Kidney (tissue), 13 donors: ENCODE measurements at regions not wholly inside any gene's neighbourhood (a gene's known extent, or its start where the extent isn't known, plus 50 kb on each side); places are given as distances from the start of the nearest gene placed in this dataset.

Experiments
- DNase-seq, 5 donors: peaks; one replicate each; pipeline ENCODE4 v3.0.0-alpha.2; 2013 to 2020
- FAIRE-seq: peaks from 2 replicates; lab custom pipeline; 2012; peaks lifted over from hg19 to GRCh38; lab: Jason Lieb, UNC
- H3K27ac ChIP-seq, 2 donors: one replicate each; pipeline ENCODE4 v1.7.0; 2013; ENCODE audit warnings: low read depth in 2 of 2, low read length in 2 of 2, inconsistent platforms in 1 of 2
- H3K27me3 ChIP-seq: one replicate; pipeline ENCODE4 v1.7.1; 2013; ENCODE audit warnings: low read length, inconsistent platforms; ENCODE audit not compliant: control insufficient read depth, insufficient read depth
- H3K36me3 ChIP-seq, 3 donors: one replicate each; pipeline versions ENCODE4 v1.7.0 to v1.7.1; 2013; ENCODE audit warnings: low read length in 3 of 3, control low read depth in 1 of 3, inconsistent platforms in 1 of 3; ENCODE audit not compliant: insufficient read depth in 3 of 3, control insufficient read depth in 2 of 3
- H3K4me1 ChIP-seq, 3 donors: one replicate each; pipeline versions ENCODE4 v1.7.0 to v1.7.1; 2013; ENCODE audit warnings: low read length in 3 of 3, inconsistent platforms in 1 of 3, low read depth in 1 of 3; ENCODE audit not compliant: control insufficient read depth in 2 of 3, insufficient read depth in 2 of 3
- H3K4me3 ChIP-seq, 3 donors: one replicate each; pipeline versions ENCODE4 v1.7.0 to v1.8.1; 2013; ENCODE audit warnings: low read length in 3 of 3, control low read depth in 1 of 3, inconsistent platforms in 1 of 3
- H3K9ac ChIP-seq, 3 donors: one replicate each; pipeline versions ENCODE4 v1.7.0 to v1.7.1; 2013; ENCODE audit warnings: low read length in 3 of 3, control low read depth in 1 of 3, inconsistent platforms in 1 of 3
- H3K9me3 ChIP-seq, 3 donors: one replicate each; pipeline versions ENCODE4 v1.7.0 to v1.7.1; 2013; ENCODE audit warnings: low read length in 3 of 3, control low read depth in 1 of 3, inconsistent platforms in 1 of 3; ENCODE audit not compliant: control insufficient read depth in 2 of 3, insufficient read depth in 1 of 3
- CTCF ChIP-seq: IDR thresholded peaks from 3 replicates; pipeline ENCODE4 v1.5.1; 2012; ENCODE audit warnings: mild to moderate bottlenecking, moderate library complexity, borderline replicate concordance; ENCODE audit not compliant: insufficient read depth; ENCODE audit errors: extremely low read depth
- intact Hi-C: fragments of 100-400 bp; cut with DNase I; formaldehyde crosslinking; loops from one replicate; pipeline ENCODE4 v1.11.1; 2022
- donor health status: control.
- donor health status: control.
- donor health status: control.
- donor health status: control.
- donor health status: control.
- donor health status: DM: yes; HTN: yes; CAD: no.
- donor health status: Normal renal cell carcinoma (clear cell type).

DNA sequence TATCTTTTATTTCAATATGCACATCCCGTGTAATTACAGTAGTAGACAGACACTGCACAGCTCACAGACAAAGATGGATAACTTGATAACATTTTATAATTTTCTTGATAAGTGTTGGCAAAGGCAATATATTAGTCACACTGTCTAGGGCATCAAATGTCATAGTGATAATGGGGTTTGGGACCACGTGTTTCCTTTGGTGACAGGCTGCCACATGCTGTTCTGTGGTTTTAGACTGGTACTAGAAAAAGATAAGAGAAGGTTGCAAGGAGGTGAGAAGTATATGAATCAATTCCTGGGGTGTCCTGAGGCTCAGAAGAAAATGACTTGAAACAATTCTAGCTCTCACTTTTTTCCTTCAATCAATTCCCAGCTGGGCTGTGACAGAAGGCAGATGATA is 258.8 kb upstream of the CHD1 start:
- intact Hi-C loops: no loop called here
- Histone ChIP-seq H3K9me3 (no peaks in the 10 kb centered on the region), H3K27ac (no peak overlapping the region), H3K36me3 (no peaks in the 10 kb centered on the region), H3K9ac (no peak overlapping the region), H3K4me1 (no peaks in the 10 kb centered on the region), H3K27me3 (no peaks in the 10 kb centered on the region), H3K4me3 (no peak overlapping the region)
- TF ChIP-seq CTCF: no peak
- no peak for FAIRE-seq
- no peak for DNase-seq

- no peak overlapping the region for H3K9ac ChIP-seq
- H3K27me3 ChIP-seq: no peaks in the 10 kb centered on the region
- H3K4me1 ChIP-seq: no peaks in the 10 kb centered on the region
- no peaks in the 10 kb centered on the region for H3K9me3 ChIP-seq
- DNase-seq: no peak
- TF ChIP-seq CTCF: no peak
- intact Hi-C loops: no loop called here
- no peak overlapping the region for H3K27ac ChIP-seq
- no peaks in the 10 kb centered on the region for H3K36me3 ChIP-seq
- no peak for FAIRE-seq
- no peak overlapping the region for H3K4me3 ChIP-seq
Measured at GRCh38 chr5:99179206-99179605, 250.4 kb upstream of the CHD1 start.

DNA sequence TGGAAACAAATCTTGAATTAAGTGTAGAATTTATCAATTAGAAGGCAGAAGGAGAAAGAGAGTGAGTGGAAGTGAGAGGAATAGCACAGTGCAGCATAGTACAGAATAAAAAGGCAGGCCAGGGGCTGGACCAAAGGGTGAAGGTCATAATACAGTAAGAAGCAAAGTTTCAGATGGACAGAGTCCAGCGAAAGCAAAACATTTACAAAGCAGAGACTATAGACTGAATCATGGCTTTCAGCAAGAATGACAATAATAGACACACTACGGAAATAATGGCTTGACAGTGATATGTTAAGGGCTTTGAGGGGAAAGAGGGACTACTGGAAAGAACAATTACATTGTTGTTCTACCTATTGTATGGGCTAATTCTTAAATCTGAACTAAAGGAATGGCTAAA is 249.0 kb upstream of the CHD1 start:
- Histone ChIP-seq H3K4me3 (no peak overlapping the region), H3K27me3 (no peaks in the 10 kb centered on the region), H3K9ac (no peak overlapping the region), H3K4me1 (no peaks in the 10 kb centered on the region), H3K27ac (no peak overlapping the region), H3K9me3 (no peaks in the 10 kb centered on the region), H3K36me3 (no peaks in the 10 kb centered on the region)
- TF ChIP-seq CTCF: no peak
- intact Hi-C loops: no loop called here
- FAIRE-seq: no peak
- no peak for DNase-seq

- no peak for TF ChIP-seq CTCF
- Histone ChIP-seq H3K4me1 (no peaks in the 10 kb centered on the region), H3K27me3 (no peaks in the 10 kb centered on the region), H3K9ac (no peak overlapping the region), H3K4me3 (no peak overlapping the region), H3K9me3 (no peaks in the 10 kb centered on the region), H3K27ac (no peak overlapping the region), H3K36me3 (no peaks in the 10 kb centered on the region)
- intact Hi-C loops: no loop called here
- FAIRE-seq (no peak), DNase-seq (no peak)
Measured at GRCh38 chr5:99176186-99176585, 247.4 kb upstream of the CHD1 start.
